Neural cell (in vitro differentiated cells): ENCODE measurements at regions not wholly inside any gene's neighbourhood (a gene's known extent, or its start where the extent isn't known, plus 50 kb on each side); places are given as distances from the start of the nearest gene placed in this dataset.

Experiments
- H2AFZ ChIP-seq: fragments of 200-600, 300-800 bp; sonication (generic), shearing (Covaris generic); 2 replicates; pipeline ENCODE4 v1.6.0; 2014; ENCODE audit warnings: low read depth, mild to moderate bottlenecking, antibody characterized with exemption, low read length, moderate library complexity
- H3F3A ChIP-seq: fragments of 200-600 bp; shearing (Covaris generic); 2 replicates; pipeline ENCODE4 v1.6.1; 2016; ENCODE audit warnings: mild to moderate bottlenecking, moderate library complexity, mixed read lengths, antibody characterized with exemption, low read length; ENCODE audit not compliant: insufficient read depth, poor library complexity, severe bottlenecking
- H3K27ac ChIP-seq: fragments of 200-600, 300-800 bp; sonication (generic), shearing (Covaris generic); 2 replicates; pipeline ENCODE4 v1.5.1; 2014; ENCODE audit warnings: mild to moderate bottlenecking, low read length, moderate library complexity
- H3K27me3 ChIP-seq: fragments of 300-800, 200-600 bp; sonication (generic), shearing (Covaris generic); 2 replicates; pipeline ENCODE4 v1.6.0; 2014; ENCODE audit warnings: mild to moderate bottlenecking, low read depth, low read length, moderate library complexity; ENCODE audit not compliant: insufficient read depth
- H3K36me3 ChIP-seq: fragments of 300-800, 200-600 bp; sonication (generic), shearing (Covaris generic); 2 replicates; pipeline ENCODE4 v1.5.1; 2014; ENCODE audit warnings: mild to moderate bottlenecking, antibody characterized with exemption, low read length, moderate library complexity; ENCODE audit not compliant: insufficient read depth
- H3K4me2 ChIP-seq: fragments of 300-800, 200-600 bp; sonication (generic), shearing (Covaris generic); 2 replicates; pipeline ENCODE4 v1.6.0; 2014; ENCODE audit warnings: mild to moderate bottlenecking, low read length
- H3K4me3 ChIP-seq: fragments of 300-800, 200-600 bp; sonication (generic), shearing (Covaris generic); 2 replicates; pipeline ENCODE4 v1.5.1; 2014; ENCODE audit warnings: mild to moderate bottlenecking, low read length, moderate library complexity
- H3K79me2 ChIP-seq: fragments of 200-600 bp; shearing (Covaris generic); replicated peaks from 2 replicates; pipeline ENCODE4 v1.6.0; 2014; ENCODE audit warnings: mild to moderate bottlenecking, low read length, moderate library complexity; ENCODE audit not compliant: insufficient read depth
- H3K9ac ChIP-seq: fragments of 300-800, 200-600 bp; sonication (generic), shearing (Covaris generic); 2 replicates; pipeline ENCODE4 v1.6.1; 2016; ENCODE audit warnings: mild to moderate bottlenecking, low read length, mixed read lengths
- H3K9me2 ChIP-seq: fragments of 200-600 bp; shearing (Covaris generic); 2 replicates; pipeline ENCODE4 v1.6.1; 2016; ENCODE audit warnings: mild to moderate bottlenecking, low read length, mixed read lengths; ENCODE audit not compliant: insufficient read depth
- H3K9me3 ChIP-seq: fragments of 200-600, 300-800 bp; sonication (generic), shearing (Covaris generic); 2 replicates; pipeline ENCODE4 v1.6.1; 2016; ENCODE audit warnings: mild to moderate bottlenecking, mixed run types, low read length, moderate library complexity, mixed read lengths
- H4K20me1 ChIP-seq: fragments of 200-600 bp; shearing (Covaris generic); 2 replicates; pipeline ENCODE4 v1.6.1; 2016; ENCODE audit warnings: mild to moderate bottlenecking, mixed run types; ENCODE audit not compliant: insufficient read depth
- EP300 ChIP-seq: fragments of 450-650 bp; conservative IDR thresholded peaks from 2 replicates; pipeline ENCODE4 v1.6.1; 2014; ENCODE audit warnings: antibody characterized with exemption, mild to moderate bottlenecking, moderate library complexity; ENCODE audit not compliant: poor library complexity, severe bottlenecking
- EZH2 ChIP-seq: fragments of 200-600, 300-800 bp; shearing (Covaris generic), sonication (generic); IDR thresholded peaks from 2 replicates; pipeline ENCODE4 v1.6.1; 2014; ENCODE audit warnings: antibody characterized with exemption, low read length, borderline replicate concordance, mild to moderate bottlenecking; ENCODE audit not compliant: insufficient read depth, poor library complexity, severe bottlenecking
- MXI1 ChIP-seq: fragments of 450-650 bp; conservative IDR thresholded peaks from 2 replicates; pipeline ENCODE4 v1.6.1; 2014; ENCODE audit warnings: antibody characterized with exemption, mild to moderate bottlenecking; ENCODE audit not compliant: poor library complexity, severe bottlenecking
- POLR2AphosphoS5 ChIP-seq: IDR thresholded peaks from 2 replicates; pipeline ENCODE4 v1.6.1; 2012
- RAD21 ChIP-seq: fragments of 450-650 bp; conservative IDR thresholded peaks from 2 replicates; pipeline ENCODE4 v1.6.1; 2014; ENCODE audit warnings: antibody characterized with exemption, mild to moderate bottlenecking, moderate library complexity
- SMC3 ChIP-seq: fragments of 450-650 bp; conservative IDR thresholded peaks from 2 replicates; pipeline ENCODE4 v1.6.1; 2014; ENCODE audit warnings: antibody characterized with exemption, mild to moderate bottlenecking, moderate library complexity; ENCODE audit not compliant: poor library complexity
- TAF1 ChIP-seq: IDR thresholded peaks from 2 replicates; pipeline ENCODE4 v1.6.1; 2012; ENCODE audit warnings: low read depth
- TF ChIP-seq, protein P1 (sequence below): IDR thresholded peaks from 2 replicates; pipeline ENCODE4 v1.6.1; 2012; ENCODE audit warnings: borderline replicate concordance
- TF ChIP-seq, protein P2 (sequence below): fragments of 450-650 bp; IDR thresholded peaks from 2 replicates; pipeline ENCODE4 v1.5.1; 2014; ENCODE audit warnings: antibody characterized with exemption, mild to moderate bottlenecking, moderate library complexity; ENCODE audit not compliant: poor library complexity, severe bottlenecking

DNA sequence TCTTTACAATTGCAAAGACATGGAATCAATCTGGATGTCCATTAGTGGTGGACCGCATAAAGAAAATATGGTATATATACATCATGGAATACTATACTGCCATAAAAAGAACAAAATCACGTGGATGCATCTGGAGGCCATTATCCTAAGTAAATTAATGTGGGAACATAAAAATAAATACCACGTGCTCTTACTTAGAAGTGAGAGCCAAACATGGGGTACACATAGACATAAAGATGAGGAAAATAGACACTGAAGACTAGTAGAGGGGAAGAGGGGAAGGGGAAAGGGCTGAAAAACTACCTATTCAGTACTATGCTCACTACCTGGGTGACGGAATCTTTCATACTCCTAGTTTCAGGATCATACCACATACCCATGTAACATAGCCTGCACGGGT is 179.3 kb upstream of the TECRL start:
- H4K20me1 ChIP-seq: no peaks in the 10 kb centered on the region
- H3K79me2 ChIP-seq: no peaks in the 10 kb centered on the region
- no peak overlapping the region for H3K4me2 ChIP-seq
- no peak overlapping the region for H3K27ac ChIP-seq
- H2AFZ ChIP-seq: no peak overlapping the region
- TF ChIP-seq, protein P1, sequence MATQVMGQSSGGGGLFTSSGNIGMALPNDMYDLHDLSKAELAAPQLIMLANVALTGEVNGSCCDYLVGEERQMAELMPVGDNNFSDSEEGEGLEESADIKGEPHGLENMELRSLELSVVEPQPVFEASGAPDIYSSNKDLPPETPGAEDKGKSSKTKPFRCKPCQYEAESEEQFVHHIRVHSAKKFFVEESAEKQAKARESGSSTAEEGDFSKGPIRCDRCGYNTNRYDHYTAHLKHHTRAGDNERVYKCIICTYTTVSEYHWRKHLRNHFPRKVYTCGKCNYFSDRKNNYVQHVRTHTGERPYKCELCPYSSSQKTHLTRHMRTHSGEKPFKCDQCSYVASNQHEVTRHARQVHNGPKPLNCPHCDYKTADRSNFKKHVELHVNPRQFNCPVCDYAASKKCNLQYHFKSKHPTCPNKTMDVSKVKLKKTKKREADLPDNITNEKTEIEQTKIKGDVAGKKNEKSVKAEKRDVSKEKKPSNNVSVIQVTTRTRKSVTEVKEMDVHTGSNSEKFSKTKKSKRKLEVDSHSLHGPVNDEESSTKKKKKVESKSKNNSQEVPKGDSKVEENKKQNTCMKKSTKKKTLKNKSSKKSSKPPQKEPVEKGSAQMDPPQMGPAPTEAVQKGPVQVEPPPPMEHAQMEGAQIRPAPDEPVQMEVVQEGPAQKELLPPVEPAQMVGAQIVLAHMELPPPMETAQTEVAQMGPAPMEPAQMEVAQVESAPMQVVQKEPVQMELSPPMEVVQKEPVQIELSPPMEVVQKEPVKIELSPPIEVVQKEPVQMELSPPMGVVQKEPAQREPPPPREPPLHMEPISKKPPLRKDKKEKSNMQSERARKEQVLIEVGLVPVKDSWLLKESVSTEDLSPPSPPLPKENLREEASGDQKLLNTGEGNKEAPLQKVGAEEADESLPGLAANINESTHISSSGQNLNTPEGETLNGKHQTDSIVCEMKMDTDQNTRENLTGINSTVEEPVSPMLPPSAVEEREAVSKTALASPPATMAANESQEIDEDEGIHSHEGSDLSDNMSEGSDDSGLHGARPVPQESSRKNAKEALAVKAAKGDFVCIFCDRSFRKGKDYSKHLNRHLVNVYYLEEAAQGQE: no peak
- TF ChIP-seq MXI1: no peak
- no peak for TF ChIP-seq POLR2AphosphoS5
- TF ChIP-seq SMC3: no peak
- no peaks in the 10 kb centered on the region for H3K9me3 ChIP-seq
- no peak overlapping the region for H3K4me3 ChIP-seq
- H3F3A ChIP-seq: no peaks in the 10 kb centered on the region
- H3K9ac ChIP-seq: no peak overlapping the region
- H3K36me3 ChIP-seq: no peaks in the 10 kb centered on the region
- H3K9me2 ChIP-seq: no peaks in the 10 kb centered on the region
- no peaks in the 10 kb centered on the region for H3K27me3 ChIP-seq

GRCh38 chr4:64584981-64585557 is 175.8 kb upstream of the TECRL start:
- no peaks in the 10 kb centered on the region for H3K9me2 ChIP-seq
- no peak overlapping the region for H2AFZ ChIP-seq
- no peaks in the 10 kb centered on the region for H3K27me3 ChIP-seq
- H3K9me3 ChIP-seq: no peaks in the 10 kb centered on the region
- H3K4me2 ChIP-seq: no peak overlapping the region
- no peaks in the 10 kb centered on the region for H4K20me1 ChIP-seq
- H3K9ac ChIP-seq: no peak overlapping the region
- H3K27ac ChIP-seq: no peak overlapping the region
- TF ChIP-seq POLR2AphosphoS5: no peak
- TF ChIP-seq, protein P2, sequence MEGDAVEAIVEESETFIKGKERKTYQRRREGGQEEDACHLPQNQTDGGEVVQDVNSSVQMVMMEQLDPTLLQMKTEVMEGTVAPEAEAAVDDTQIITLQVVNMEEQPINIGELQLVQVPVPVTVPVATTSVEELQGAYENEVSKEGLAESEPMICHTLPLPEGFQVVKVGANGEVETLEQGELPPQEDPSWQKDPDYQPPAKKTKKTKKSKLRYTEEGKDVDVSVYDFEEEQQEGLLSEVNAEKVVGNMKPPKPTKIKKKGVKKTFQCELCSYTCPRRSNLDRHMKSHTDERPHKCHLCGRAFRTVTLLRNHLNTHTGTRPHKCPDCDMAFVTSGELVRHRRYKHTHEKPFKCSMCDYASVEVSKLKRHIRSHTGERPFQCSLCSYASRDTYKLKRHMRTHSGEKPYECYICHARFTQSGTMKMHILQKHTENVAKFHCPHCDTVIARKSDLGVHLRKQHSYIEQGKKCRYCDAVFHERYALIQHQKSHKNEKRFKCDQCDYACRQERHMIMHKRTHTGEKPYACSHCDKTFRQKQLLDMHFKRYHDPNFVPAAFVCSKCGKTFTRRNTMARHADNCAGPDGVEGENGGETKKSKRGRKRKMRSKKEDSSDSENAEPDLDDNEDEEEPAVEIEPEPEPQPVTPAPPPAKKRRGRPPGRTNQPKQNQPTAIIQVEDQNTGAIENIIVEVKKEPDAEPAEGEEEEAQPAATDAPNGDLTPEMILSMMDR: peak; percentile 47
- TF ChIP-seq EZH2: no peak
- no peak for TF ChIP-seq SMC3
- no peak for TF ChIP-seq MXI1
- peak; percentile 51 for TF ChIP-seq RAD21
- TF ChIP-seq EP300: no peak
- TF ChIP-seq, protein P1: no peak
- no peak for TF ChIP-seq TAF1
- no peaks in the 10 kb centered on the region for H3K36me3 ChIP-seq
- H3F3A ChIP-seq: no peaks in the 10 kb centered on the region
- H3K79me2 ChIP-seq: no peaks in the 10 kb centered on the region
- no peak overlapping the region for H3K4me3 ChIP-seq
